RCC 7860 (cell line): ENCODE measurements at regions not wholly inside any gene's neighbourhood (a gene's known extent, or its start where the extent isn't known, plus 50 kb on each side); places are given as distances from the start of the nearest gene placed in this dataset.
"Not testable (repeated sequence)": the region's sequence is repeated elsewhere in the genome, so short reads cannot be mapped to it uniquely, and the experiment has no call there.

Experiments
- DNase-seq: peaks from one replicate; pipeline ENCODE4 v3.0.0-alpha.2; 2015; ENCODE audit warnings: low spot score
- FAIRE-seq: peaks from 2 replicates; lab custom pipeline; 2012; peaks lifted over from hg19 to GRCh38; lab: Jason Lieb, UNC

DNA sequence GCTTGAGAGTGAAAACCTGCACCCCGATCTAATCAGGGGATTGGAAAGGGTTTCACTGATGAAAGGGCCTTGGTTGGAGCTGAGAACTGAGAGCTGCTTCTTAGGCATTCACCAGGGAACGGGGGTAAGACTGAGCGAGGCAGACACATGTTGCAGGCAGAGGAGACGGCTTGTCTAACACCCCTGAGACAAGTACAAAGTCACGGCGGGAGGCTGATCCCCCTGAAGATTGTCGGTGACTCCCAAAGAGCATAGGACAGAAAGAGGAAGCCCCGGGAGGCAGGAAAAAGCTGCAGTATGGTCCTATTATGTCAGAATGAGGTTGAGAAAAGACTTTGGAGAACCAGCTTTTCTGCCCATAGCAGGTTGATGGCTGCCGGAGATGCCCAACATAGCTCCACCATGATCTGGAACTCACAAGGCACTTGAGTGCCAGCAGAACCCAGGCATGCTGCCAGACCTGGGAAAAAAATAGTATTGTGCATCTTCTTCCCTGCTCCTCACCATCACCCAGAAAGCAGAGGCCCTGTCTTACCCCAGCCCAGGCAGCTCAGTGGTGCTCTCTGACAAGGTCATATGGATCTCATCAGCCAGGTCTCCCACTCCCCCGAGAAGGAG, 463.9 kb upstream of the PROX1 start:
- DNase-seq, result no peak
- no peak for FAIRE-seq

- no peak for FAIRE-seq
- DNase-seq, result no peak
These were observed 461.5 kb upstream of the PROX1 start for GRCh38 chr1:213526306-213526705.

DNA sequence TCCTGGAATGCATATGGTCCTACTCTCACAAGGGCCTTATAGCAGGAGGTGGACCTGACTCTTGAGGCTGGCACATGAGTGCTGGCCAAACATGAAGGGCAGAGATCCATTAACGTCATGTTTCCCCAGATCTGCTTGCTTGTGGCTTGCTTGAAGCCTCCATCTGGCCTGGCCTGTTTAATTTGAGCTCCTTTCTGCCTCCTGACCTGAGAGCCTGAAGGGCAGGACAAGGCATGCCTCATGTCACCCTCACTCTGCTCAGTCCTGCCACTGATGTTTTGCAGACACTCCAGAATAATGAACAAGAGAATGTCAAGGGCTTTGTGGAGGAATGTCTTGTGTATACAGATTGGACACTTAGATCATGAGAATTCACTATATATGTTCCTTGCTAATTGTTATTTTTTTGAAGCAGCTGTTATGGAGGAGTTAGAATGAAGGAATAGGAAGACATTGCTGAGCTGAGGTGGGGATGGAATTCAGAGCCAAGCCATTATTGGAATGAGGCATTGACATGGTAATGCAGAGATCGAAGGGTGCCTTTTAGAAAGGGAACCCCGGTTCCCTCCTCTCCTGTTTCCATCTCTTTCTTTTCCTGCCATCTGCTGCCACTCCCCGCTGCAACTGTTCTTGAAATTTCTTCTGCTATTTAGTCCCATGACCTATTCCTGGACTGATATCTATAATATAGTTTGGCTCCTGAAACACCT, 457.0 kb upstream of the PROX1 start:
- DNase-seq (no peak), FAIRE-seq (no peak)

- DNase-seq (no peak), FAIRE-seq (no peak)
These were observed 456.1 kb upstream of the PROX1 start for GRCh38 chr1:213531369-213532310.

- FAIRE-seq, result no peak
- no peak for DNase-seq
These were observed 454.6 kb upstream of the PROX1 start for GRCh38 chr1:213533125-213533524.

DNA sequence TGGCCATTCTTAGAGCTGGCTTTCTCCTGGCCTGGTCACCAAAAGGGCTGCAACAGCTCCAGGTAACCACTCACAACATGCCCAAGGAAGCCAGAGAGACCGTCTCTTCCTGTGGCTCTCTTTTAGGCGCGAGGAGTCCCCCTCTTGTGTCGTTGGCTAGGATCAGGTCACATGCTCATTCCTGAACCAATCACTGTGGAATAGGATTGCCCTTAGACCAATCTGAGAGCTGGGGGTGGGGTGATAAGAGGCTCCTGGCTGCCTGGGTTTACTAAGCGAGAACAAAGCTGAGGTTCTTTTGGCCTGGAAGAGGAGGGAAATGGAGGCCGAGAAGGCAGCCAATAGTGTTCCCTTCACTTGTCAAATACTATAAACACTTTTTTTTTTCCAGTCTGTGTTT, 452.1 kb upstream of the PROX1 start:
- DNase-seq (no peak), FAIRE-seq (no peak)

GRCh38 chr1:213538251-213538650, 449.5 kb upstream of the PROX1 start:
- DNase-seq, result no peak
- FAIRE-seq, result no peak

GRCh38 chr1:213539464-213539863, 448.3 kb upstream of the PROX1 start:
- FAIRE-seq, result no peak
- no peak for DNase-seq

DNA sequence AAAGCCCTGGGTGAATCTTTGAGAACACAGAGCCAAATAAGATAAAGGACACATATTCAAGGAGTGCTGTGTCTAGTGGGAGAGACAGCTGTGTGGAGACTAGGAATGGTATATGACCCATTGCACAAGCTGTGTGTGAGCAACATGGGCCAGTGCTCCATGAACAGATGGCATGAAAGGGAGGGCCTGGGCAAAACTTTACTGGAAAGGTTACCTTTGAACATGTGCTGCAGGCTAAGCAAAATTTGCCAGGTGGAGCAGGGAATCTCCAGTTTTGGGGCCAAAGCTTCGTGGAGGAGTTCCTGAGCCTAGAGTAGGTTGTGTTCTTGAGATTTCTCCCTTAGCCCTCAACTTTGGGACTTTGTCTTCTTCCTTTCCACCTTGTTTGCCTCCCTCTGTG, 446.1 kb upstream of the PROX1 start:
- no peak for DNase-seq
- FAIRE-seq, result no peak

DNA sequence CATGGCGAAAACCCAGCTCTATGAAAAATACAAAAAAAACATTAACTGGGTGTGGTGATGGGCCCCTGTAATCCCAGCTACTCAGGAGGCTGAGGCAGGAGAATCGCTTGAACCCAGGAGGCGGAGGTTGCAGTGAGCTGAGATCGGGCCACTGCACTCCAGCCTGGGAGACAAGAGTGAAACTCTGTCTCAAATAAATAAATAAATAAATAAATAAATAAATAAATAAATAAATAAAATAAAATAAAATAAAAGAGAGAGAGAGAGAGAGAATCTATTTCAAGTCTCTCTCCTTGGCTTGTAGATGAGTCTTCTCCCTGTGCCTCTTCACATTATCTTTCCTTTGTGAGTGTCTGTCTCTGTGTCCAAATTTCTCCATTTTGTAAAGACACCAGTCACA, 442.6 kb upstream of the PROX1 start:
- FAIRE-seq, DNase-seq: not testable (repeated sequence)

DNA sequence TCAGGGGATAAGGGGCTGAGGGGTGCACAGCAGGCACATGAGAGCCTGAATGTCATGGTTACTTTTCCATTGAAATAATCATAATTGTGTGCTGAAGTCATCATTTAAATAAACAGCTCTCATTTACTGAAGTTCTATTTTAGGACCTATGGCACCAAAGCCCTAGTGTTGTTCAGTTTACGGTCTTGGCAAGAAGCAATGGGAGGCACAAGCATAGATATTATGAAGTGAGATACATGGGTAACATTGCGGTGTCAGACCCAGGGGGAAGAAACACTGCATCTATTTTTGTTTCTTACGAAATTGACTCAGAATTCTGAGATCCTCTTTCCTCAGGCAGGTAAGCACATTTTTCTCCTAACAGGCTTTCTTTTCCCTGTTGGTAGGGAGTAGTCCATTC, 437.8 kb upstream of the PROX1 start:
- DNase-seq, result no peak
- no peak for FAIRE-seq

DNA sequence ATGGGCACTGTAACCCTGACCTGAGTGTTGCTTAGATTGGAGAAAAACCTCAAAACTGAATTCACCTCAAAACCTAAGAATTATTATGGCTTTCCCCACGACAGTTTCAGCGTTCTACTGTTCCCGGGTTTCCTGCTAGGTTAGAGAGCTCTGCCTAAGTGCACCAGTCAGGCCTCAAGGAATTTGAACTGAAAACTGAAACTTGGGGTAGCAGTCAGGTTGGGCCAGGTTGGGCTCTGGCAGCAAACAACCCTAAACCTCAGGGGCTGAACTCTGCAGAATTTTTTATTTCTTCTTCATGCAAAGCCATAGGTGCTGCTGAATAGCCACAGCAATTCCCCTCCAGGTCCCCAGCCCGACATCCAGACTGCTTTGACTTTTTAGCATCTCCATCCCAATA, 437.0 kb upstream of the PROX1 start:
- no peak for FAIRE-seq
- no peak for DNase-seq

DNA sequence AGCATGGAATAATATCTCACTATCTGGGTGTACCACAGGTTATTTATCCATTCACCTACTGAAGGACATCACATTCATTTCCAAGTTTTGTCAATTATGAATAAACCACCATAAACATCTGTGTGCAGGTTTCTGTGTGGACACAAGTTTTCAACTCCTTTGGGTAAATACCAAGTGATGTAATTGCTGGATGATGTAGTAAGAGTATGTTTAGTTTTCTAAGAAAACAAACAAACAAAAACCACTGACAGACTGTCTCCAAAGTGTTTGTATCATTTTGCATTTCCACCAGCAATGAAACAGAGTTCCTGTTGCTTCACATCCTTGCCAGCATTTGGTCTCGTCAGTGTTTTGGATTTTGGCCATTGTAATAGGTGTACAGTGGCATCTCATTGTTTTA, 435.7 kb upstream of the PROX1 start:
- DNase-seq, result no peak
- FAIRE-seq, result no peak

GRCh38 chr1:213560226-213560625, 427.5 kb upstream of the PROX1 start:
- FAIRE-seq (no peak), DNase-seq (no peak)

DNA sequence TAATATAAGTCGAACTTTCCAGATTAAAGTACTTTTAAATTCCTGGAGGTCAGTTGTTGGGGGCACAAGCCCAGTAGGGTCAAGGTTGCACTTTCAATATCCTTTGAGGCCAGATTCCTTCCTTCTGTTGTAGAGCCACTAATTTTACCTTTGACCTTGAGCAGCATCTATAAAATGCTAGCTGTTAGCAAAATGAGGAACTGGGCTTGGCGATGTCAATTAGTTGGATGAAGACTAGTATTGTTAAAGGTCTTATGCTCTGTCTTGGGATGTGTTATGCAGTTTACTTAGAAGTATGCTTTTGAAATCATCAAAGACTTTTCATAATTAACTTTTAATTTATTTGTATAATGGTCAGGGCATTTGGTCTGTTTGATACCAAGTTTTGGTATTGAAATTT, 425.9 kb upstream of the PROX1 start:
- DNase-seq (no peak), FAIRE-seq (no peak)

DNA sequence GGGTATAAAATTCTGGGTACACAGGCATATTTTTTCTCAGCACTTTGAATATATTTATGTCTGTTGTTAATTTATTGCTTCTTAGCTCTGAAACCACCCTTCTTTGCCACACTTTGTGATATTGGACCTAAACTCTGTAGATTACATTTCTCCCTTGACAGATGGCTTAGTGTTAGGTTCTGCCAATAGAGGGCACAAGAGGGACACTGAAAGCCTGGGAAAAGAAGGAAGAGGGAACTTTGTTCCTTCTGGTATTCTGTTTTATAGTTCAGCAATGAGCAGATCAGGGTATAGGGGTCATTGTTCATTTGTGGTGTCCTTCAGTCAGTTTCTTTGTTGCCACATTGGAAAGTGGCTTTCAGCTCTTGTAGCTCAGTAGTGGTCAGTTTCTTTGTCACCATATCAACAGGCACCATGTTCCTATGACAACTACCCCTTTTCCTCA, 423.5 kb upstream of the PROX1 start:
- FAIRE-seq (no peak), DNase-seq (no peak)

GRCh38 chr1:213568929-213569815, 418.6 kb upstream of the PROX1 start:
- DNase-seq (no peak), FAIRE-seq (no peak)

GRCh38 chr1:213569816-213570150, 418.0 kb upstream of the PROX1 start:
- FAIRE-seq (no peak), DNase-seq (no peak)

- DNase-seq, result no peak
These were observed 417.3 kb upstream of the PROX1 start for GRCh38 chr1:213570487-213570886.

GRCh38 chr1:213571419-213571818, 416.4 kb upstream of the PROX1 start:
- DNase-seq (no peak), FAIRE-seq (no peak)

More at GRCh38 chr1:213570487-213570886, 417.3 kb upstream of the PROX1 start:
- no peak for FAIRE-seq

GRCh38 chr1:213571843-213572242, 415.9 kb upstream of the PROX1 start:
- FAIRE-seq, result no peak
- no peak for DNase-seq
